GM12878 (cell line): ENCODE measurements at regions not wholly inside any gene's neighbourhood (a gene's known extent, or its start where the extent isn't known, plus 50 kb on each side); places are given as distances from the start of the nearest gene placed in this dataset.

Experiments
- ATAC-seq: fragments of 200-7000 bp; cut with Tn5 transposase; 3 replicates; pipeline ENCODE4 v1.9.1; 2020; ENCODE audit warnings: mild to moderate bottlenecking, moderate library complexity
- BruUV-seq: library from RNA; stranded (reverse); fragments of 400-500 nt; replicated peaks from 2 replicates; lab custom pipeline; 2021; lab: Mats Ljungman, UMichigan
- CTCF ChIA-PET: fragments of 300-600 bp; sonication (Branson Sonifier 250); formaldehyde crosslinking; extraction: SDS; loops from one replicate; lab custom pipeline; 2021; ENCODE audit warnings: inconsistent platforms; lab: Yijun Ruan, JAX
- POLR2A ChIA-PET: fragments of 350-600 bp; formaldehyde crosslinking; extraction: SDS; loops from one replicate; lab custom pipeline; 2021; ENCODE audit warnings: inconsistent platforms; lab: Charles Lee
- RAD21 ChIA-PET: fragments of 300-600 bp; sonication (Branson Sonifier 250); formaldehyde crosslinking; loops from one replicate; lab custom pipeline; 2023; ENCODE audit warnings: antibody characterized with exemption; ENCODE audit not compliant: unreplicated experiment; lab: Charles Lee
- SMC1A ChIA-PET: fragments of 300-600 bp; sonication (Branson Sonifier 250); formaldehyde crosslinking; loops from one replicate; lab custom pipeline; 2023; ENCODE audit not compliant: unreplicated experiment, uncharacterized antibody; lab: Charles Lee
- DNase-seq: peaks from one replicate; pipeline ENCODE4 v3.0.0-alpha.2; 2011; ENCODE audit warnings: low read depth, low spot score
- FAIRE-seq: peaks from 3 replicates; lab custom pipeline; 2011; peaks lifted over from hg19 to GRCh38; lab: Jason Lieb, UNC
- H2AFZ ChIP-seq: 2 replicates; pipeline ENCODE4 v1.6.0; 2011; ENCODE audit warnings: low read depth, low read length, control low read depth; ENCODE audit not compliant: control insufficient read depth
- H3K27ac ChIP-seq: 2 replicates; pipeline ENCODE4 v1.5.1; 2011; ENCODE audit warnings: control low read depth; ENCODE audit not compliant: control insufficient read depth, insufficient read depth
- H3K27me3 ChIP-seq, 2 experiments: replicated peaks in 1 of 2; 2 replicates each; pipeline versions ENCODE4 v1.6.0 to v1.6.1; 2011; ENCODE audit warnings: low read length in 1 of 2; ENCODE audit not compliant: control insufficient read depth in 2 of 2, insufficient read depth in 2 of 2
- H3K36me3 ChIP-seq, 2 experiments: 2 replicates each; pipeline ENCODE4 v1.5.1; 2011; ENCODE audit warnings: low read length in 1 of 2; ENCODE audit not compliant: control insufficient read depth in 2 of 2, insufficient read depth in 2 of 2
- H3K4me1 ChIP-seq: 2 replicates; pipeline ENCODE4 v1.6.1; 2011; ENCODE audit warnings: mild to moderate bottlenecking, low read length, moderate library complexity, mixed read lengths; ENCODE audit not compliant: control insufficient read depth, insufficient read depth
- H3K4me2 ChIP-seq: 2 replicates; pipeline ENCODE4 v1.6.0; 2011; ENCODE audit warnings: control low read depth; ENCODE audit not compliant: control insufficient read depth, insufficient read depth
- H3K4me3 ChIP-seq: fragments of 200-600 bp; sonication (generic); 2 replicates; pipeline ENCODE4 v1.5.1; 2016
- H3K79me2 ChIP-seq: 2 replicates; pipeline ENCODE4 v1.6.0; 2011; ENCODE audit warnings: low read length; ENCODE audit not compliant: control insufficient read depth, insufficient read depth
- H3K9ac ChIP-seq: 2 replicates; pipeline ENCODE4 v1.8.0; 2011; ENCODE audit warnings: low read length, control low read depth, mixed read lengths; ENCODE audit not compliant: control insufficient read depth, insufficient read depth
- H3K9me3 ChIP-seq: replicated peaks from 3 replicates; pipeline ENCODE4 v1.5.1; 2011; ENCODE audit warnings: mild to moderate bottlenecking, low read length; ENCODE audit not compliant: control insufficient read depth, insufficient read depth
- H4K20me1 ChIP-seq: 2 replicates; pipeline ENCODE4 v1.6.0; 2011; ENCODE audit not compliant: control insufficient read depth, insufficient read depth
- ASH2L ChIP-seq: fragments of 300-600, 200-600 bp; sonication (generic); IDR thresholded peaks from 2 replicates; pipeline ENCODE4 v1.6.1; 2017; ENCODE audit warnings: low read depth, mild to moderate bottlenecking, borderline replicate concordance
- BCLAF1 ChIP-seq: fragments of 450-650 bp; IDR thresholded peaks from 2 replicates; pipeline ENCODE4 v1.6.1; 2017; ENCODE audit warnings: antibody characterized with exemption, mild to moderate bottlenecking, moderate library complexity
- BRCA1 ChIP-seq: IDR thresholded peaks from 2 replicates; pipeline ENCODE4 v1.6.1; 2011; ENCODE audit warnings: low read depth, low read length, improper control_type of control experiment
- E4F1 ChIP-seq: fragments of 450-650 bp; IDR thresholded peaks from 2 replicates; pipeline ENCODE4 v1.6.1; 2018; ENCODE audit warnings: borderline replicate concordance, mild to moderate bottlenecking; ENCODE audit not compliant: partially characterized antibody
- EGR1 ChIP-seq, 2 experiments: IDR thresholded peaks; 1 replicate in 1 of 2; 2 replicates in 1 of 2; pipeline ENCODE4 v1.6.1; 2011 to 2012; ENCODE audit warnings: low read depth in 2 of 2, low read length in 2 of 2, borderline replicate concordance in 1 of 2, mild to moderate bottlenecking in 1 of 2, moderate library complexity in 1 of 2
- HCFC1 ChIP-seq: fragments of 150-350 bp; IDR thresholded peaks from 2 replicates; pipeline ENCODE4 v1.6.1; 2014; ENCODE audit warnings: low read length
- HDGF ChIP-seq: fragments of 450-650 bp; IDR thresholded peaks from 2 replicates; pipeline ENCODE4 v1.6.1; 2016; ENCODE audit warnings: antibody characterized with exemption
- NFXL1 ChIP-seq: fragments of 450-650 bp; IDR thresholded peaks from 2 replicates; pipeline ENCODE4 v1.6.1; 2017; ENCODE audit warnings: antibody characterized with exemption, mild to moderate bottlenecking, borderline replicate concordance
- NRF1 ChIP-seq: conservative IDR thresholded peaks from 2 replicates; pipeline ENCODE4 v1.6.1; 2011; ENCODE audit warnings: mild to moderate bottlenecking, low read depth, low read length, improper control_type of control experiment
- PAX8 ChIP-seq: fragments of 450-650 bp; IDR thresholded peaks from 2 replicates; pipeline ENCODE4 v1.6.1; 2017; ENCODE audit warnings: mild to moderate bottlenecking, moderate library complexity
- POLR2AphosphoS5 ChIP-seq: IDR thresholded peaks from 2 replicates; pipeline ENCODE4 v1.6.1; 2011; ENCODE audit warnings: mild to moderate bottlenecking, low read length, inconsistent platforms
- TCF12 ChIP-seq: IDR thresholded peaks from 2 replicates; pipeline ENCODE4 v1.6.1; 2011; ENCODE audit warnings: low read depth, mild to moderate bottlenecking, low read length
- ZNF274 ChIP-seq: IDR thresholded peaks from one replicate; pipeline ENCODE4 v1.8.0; 2011; ENCODE audit not compliant: insufficient read length, insufficient read depth
- WGBS: methylation state at CpG from one replicate; pipeline ENCODE4 v1.1.6; 2016; ENCODE audit warnings: low lambda C conversion rate; ENCODE audit not compliant: insufficient replicate concordance, insufficient coverage; ENCODE audit errors: missing lambda C conversion rate; 5-methylcytosine and 5-hydroxymethylcytosine counted together
- in situ Hi-C: fragments of 300-500 bp; cut with MboI; formaldehyde crosslinking; loops from 9 replicates; pipeline ENCODE4 v1.14.3; 2018; ENCODE audit warnings: mixed read lengths
- intact Hi-C: fragments of 100-400 bp; cut with micrococcal nuclease; formaldehyde crosslinking; loops from one replicate; pipeline ENCODE4 v1.14.2; 2022; ENCODE audit not compliant: unreplicated experiment
- TF ChIP-seq, protein P1 (sequence below): fragments of 450-650 bp; IDR thresholded peaks from 2 replicates; pipeline ENCODE4 v1.6.1; 2016; ENCODE audit warnings: mild to moderate bottlenecking
- TF ChIP-seq, protein P2 (sequence below): fragments of 450-650 bp; IDR thresholded peaks from 2 replicates; pipeline ENCODE4 v1.6.1; 2016; ENCODE audit warnings: mild to moderate bottlenecking, moderate library complexity, borderline replicate concordance

DNA sequence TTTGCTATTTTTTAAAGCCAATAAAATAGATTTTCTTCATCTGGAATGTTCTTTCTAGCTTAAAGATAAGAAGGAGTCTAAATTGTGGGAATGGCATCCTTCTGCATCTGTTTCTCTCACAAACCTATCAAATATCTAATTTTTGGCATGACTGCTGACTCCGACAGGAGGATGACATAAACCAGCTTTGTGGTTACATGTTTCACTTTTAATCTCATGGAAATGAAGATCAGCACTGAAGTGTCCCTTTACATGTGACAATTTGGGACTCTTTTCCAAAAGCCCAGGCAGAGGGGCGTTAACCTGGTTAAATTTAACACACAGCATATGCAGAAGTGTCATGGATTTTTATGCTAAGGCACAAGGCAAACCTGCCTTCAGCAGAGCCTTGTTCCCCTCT, 694.7 kb downstream of the ARHGAP15 start:
- intact Hi-C loops (no loop called here), in situ Hi-C loops (no loop called here)
- no peaks in the 10 kb centered on the region for H3K79me2 ChIP-seq
- ChIA-PET POLR2A (no interaction called here), RAD21 (no interaction called here), SMC1A (interaction anchor here (1.5 to 1.9 kb wide), 3 partner anchors 9 to 129 kb away, joined by 4 to 6 read pairs (median 6); no protein-coding TSS in a partner anchor), CTCF (no interaction called here)
- ATAC-seq (no peak), DNase-seq (no peak), FAIRE-seq (no peak)
- no peaks in the 10 kb centered on the region for H3K9me3 ChIP-seq
- H3K27me3 ChIP-seq, result no peaks in the 10 kb centered on the region; a peak in 2 of 4 replicates
- H2AFZ ChIP-seq, result no peak overlapping the region
- no TSS peak for BruUV-seq
- H3K9ac ChIP-seq, result no peak overlapping the region
- no peak overlapping the region for H3K4me3 ChIP-seq
- no peaks in the 10 kb centered on the region for H4K20me1 ChIP-seq
- H3K4me2 ChIP-seq, result no peak overlapping the region
- no peak overlapping the region for H3K27ac ChIP-seq
- no peaks in the 10 kb centered on the region for H3K4me1 ChIP-seq
- 23% methylated on average over 2 of the region's 2 CpGs for WGBS
- no peaks in the 10 kb centered on the region for H3K36me3 ChIP-seq
- no peak for TF ChIP-seq NFXL1
- no peak for TF ChIP-seq NRF1
- TF ChIP-seq, protein P1, sequence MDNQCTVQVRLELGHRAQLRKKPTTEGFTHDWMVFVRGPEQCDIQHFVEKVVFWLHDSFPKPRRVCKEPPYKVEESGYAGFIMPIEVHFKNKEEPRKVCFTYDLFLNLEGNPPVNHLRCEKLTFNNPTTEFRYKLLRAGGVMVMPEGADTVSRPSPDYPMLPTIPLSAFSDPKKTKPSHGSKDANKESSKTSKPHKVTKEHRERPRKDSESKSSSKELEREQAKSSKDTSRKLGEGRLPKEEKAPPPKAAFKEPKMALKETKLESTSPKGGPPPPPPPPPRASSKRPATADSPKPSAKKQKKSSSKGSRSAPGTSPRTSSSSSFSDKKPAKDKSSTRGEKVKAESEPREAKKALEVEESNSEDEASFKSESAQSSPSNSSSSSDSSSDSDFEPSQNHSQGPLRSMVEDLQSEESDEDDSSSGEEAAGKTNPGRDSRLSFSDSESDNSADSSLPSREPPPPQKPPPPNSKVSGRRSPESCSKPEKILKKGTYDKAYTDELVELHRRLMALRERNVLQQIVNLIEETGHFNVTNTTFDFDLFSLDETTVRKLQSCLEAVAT, result no peak
- TF ChIP-seq ASH2L, result no peak
- TF ChIP-seq POLR2AphosphoS5, result no peak
- no peak for TF ChIP-seq BRCA1
- no peak for TF ChIP-seq ZNF274
- no peak for TF ChIP-seq EGR1 (IDR thresholded peaks at IDR 0.05; ENCODE audit: borderline replicate concordance in 1 of 2, low read depth in 2 of 2, low read length in 2 of 2)
- TF ChIP-seq BCLAF1, result no peak
- TF ChIP-seq, protein P2, sequence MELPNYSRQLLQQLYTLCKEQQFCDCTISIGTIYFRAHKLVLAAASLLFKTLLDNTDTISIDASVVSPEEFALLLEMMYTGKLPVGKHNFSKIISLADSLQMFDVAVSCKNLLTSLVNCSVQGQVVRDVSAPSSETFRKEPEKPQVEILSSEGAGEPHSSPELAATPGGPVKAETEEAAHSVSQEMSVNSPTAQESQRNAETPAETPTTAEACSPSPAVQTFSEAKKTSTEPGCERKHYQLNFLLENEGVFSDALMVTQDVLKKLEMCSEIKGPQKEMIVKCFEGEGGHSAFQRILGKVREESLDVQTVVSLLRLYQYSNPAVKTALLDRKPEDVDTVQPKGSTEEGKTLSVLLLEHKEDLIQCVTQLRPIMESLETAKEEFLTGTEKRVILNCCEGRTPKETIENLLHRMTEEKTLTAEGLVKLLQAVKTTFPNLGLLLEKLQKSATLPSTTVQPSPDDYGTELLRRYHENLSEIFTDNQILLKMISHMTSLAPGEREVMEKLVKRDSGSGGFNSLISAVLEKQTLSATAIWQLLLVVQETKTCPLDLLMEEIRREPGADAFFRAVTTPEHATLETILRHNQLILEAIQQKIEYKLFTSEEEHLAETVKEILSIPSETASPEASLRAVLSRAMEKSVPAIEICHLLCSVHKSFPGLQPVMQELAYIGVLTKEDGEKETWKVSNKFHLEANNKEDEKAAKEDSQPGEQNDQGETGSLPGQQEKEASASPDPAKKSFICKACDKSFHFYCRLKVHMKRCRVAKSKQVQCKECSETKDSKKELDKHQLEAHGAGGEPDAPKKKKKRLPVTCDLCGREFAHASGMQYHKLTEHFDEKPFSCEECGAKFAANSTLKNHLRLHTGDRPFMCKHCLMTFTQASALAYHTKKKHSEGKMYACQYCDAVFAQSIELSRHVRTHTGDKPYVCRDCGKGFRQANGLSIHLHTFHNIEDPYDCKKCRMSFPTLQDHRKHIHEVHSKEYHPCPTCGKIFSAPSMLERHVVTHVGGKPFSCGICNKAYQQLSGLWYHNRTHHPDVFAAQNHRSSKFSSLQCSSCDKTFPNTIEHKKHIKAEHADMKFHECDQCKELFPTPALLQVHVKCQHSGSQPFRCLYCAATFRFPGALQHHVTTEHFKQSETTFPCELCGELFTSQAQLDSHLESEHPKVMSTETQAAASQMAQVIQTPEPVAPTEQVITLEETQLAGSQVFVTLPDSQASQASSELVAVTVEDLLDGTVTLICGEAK, result no peak
- no peak for TF ChIP-seq PAX8
- TF ChIP-seq TCF12, result no peak
- TF ChIP-seq HCFC1, result no peak
- no peak for TF ChIP-seq E4F1
- TF ChIP-seq HDGF, result no peak
